ENCODE measurements at regions not wholly inside any gene's neighbourhood (a gene's known extent, or its start where the extent isn't known, plus 50 kb on each side); places are given as distances from the start of the nearest gene placed in this dataset.

GRCh38 chr11:87810486-87810885, 364.8 kb downstream of the RAB38 start (continued):
- no peak for TF ChIP-seq CREB1 (IDR thresholded peaks at IDR 0.05)

- H2AK5ac ChIP-seq (ENCODE audit: low read depth, low read length): no peak overlapping the region
- no peak overlapping the region for H2AFZ ChIP-seq (ENCODE audit: low read length)
- ChIA-PET POLR2A (ENCODE audit: partially characterized antibody) (no interaction called here), CTCF (ENCODE audit: partially characterized antibody) (interaction anchor here (0.7 to 1.2 kb wide), 2 partner anchors 22 to 83 kb away, joined by 3 read pairs; no protein-coding TSS in a partner anchor)
- DNase-seq (ENCODE audit: low read depth in 1 of 2, low spot score in 2 of 2) (no peak), FAIRE-seq (no peak)
- H3K4ac ChIP-seq (replicated peaks; ENCODE audit: insufficient read length, low read depth, low read length): no peak overlapping the region
- H3K79me2 ChIP-seq (ENCODE audit: control insufficient read depth in 1 of 2, insufficient read depth in 2 of 2, low read length in 2 of 2): no peaks in the 10 kb centered on the region
- H4K8ac ChIP-seq (ENCODE audit: extremely low read depth, insufficient read depth, low read length): no peak overlapping the region
- no peak overlapping the region for H3K27ac ChIP-seq (ENCODE audit: low read depth, low read length)
- H3K14ac ChIP-seq (ENCODE audit: insufficient read length): no peak overlapping the region
- 94% methylated on average over 2 of the region's 2 CpGs; no CpG with 5 or more reads in 1 of the 2 experiments for WGBS, 2 experiments (ENCODE audit: extremely low coverage in 1 of 2, insufficient coverage in 1 of 2, insufficient read length in 1 of 2, insufficient replicate concordance in 2 of 2, low coverage in 1 of 2, low lambda C conversion rate in 2 of 2, missing lambda C conversion rate in 1 of 2)
- H3K4me2 ChIP-seq (ENCODE audit: insufficient read depth in 1 of 2, low read depth in 2 of 2, low read length in 2 of 2): no peak overlapping the region
- H4K20me1 ChIP-seq (replicated peaks in 1 of 2; ENCODE audit: control insufficient read depth in 1 of 2, insufficient read depth in 2 of 2, low read length in 2 of 2): no peaks in the 10 kb centered on the region
- no peak overlapping the region for H3K4me3 ChIP-seq (ENCODE audit: extremely low read depth in 1 of 4, insufficient read depth in 2 of 4, low read depth in 3 of 4, low read length in 4 of 4)
- H3K4me1 ChIP-seq (replicated peaks in 1 of 4; ENCODE audit: control insufficient read depth in 3 of 4, insufficient read depth in 4 of 4, low read length in 3 of 4): no peaks in the 10 kb centered on the region
- no peaks in the 10 kb centered on the region for H3K9me3 ChIP-seq (ENCODE audit: insufficient read depth in 2 of 2, low read depth in 1 of 2, low read length in 1 of 2)
- TF ChIP-seq RFX5 (IDR thresholded peaks at IDR 0.05; ENCODE audit: borderline replicate concordance, low read depth, low read length): no peak
- no peak for TF ChIP-seq HDAC2 (IDR thresholded peaks at IDR 0.05; ENCODE audit: borderline replicate concordance in 1 of 2, low read depth in 2 of 2, low read length in 2 of 2)
- TF ChIP-seq SIRT6 (IDR thresholded peaks at IDR 0.05; ENCODE audit: low read length): no peak
- no peak for TF ChIP-seq ATF3 (IDR thresholded peaks at IDR 0.05; ENCODE audit: insufficient read depth, low read depth, low read length)
- TF ChIP-seq JUN (IDR thresholded peaks at IDR 0.05; ENCODE audit: low read depth, low read length): no peak
- TF ChIP-seq RBBP5 (IDR thresholded peaks at IDR 0.05; ENCODE audit: borderline replicate concordance, low read depth, low read length): no peak
- no peak for TF ChIP-seq TCF12 (IDR thresholded peaks at IDR 0.05; ENCODE audit: low read depth, low read length)
- no peak for TF ChIP-seq TAF7 (optimal IDR thresholded peaks at IDR 0.05; ENCODE audit: borderline replicate concordance, low read depth, low read length)
- no peak for TF ChIP-seq CEBPB (IDR thresholded peaks at IDR 0.05; ENCODE audit: low read depth, low read length)
- H3K56ac ChIP-seq (replicated peaks; ENCODE audit: insufficient read length, low read depth, low read length): no peak overlapping the region
- no peak overlapping the region for H2BK20ac ChIP-seq (ENCODE audit: low read length)
- H2BK120ac ChIP-seq (replicated peaks; ENCODE audit: low read depth, low read length): no peak overlapping the region
- no peak overlapping the region for H2BK15ac ChIP-seq (ENCODE audit: low read length)
- H3K79me1 ChIP-seq (ENCODE audit: low read depth, low read length): no peaks in the 10 kb centered on the region
- no peak overlapping the region for H3K18ac ChIP-seq (ENCODE audit: extremely low read depth, low read length)
- H2BK12ac ChIP-seq (ENCODE audit: low read depth, low read length): no peak overlapping the region
- H3K23me2 ChIP-seq (ENCODE audit: low read depth, low read length): no peaks in the 10 kb centered on the region
- no peak overlapping the region for H3K23ac ChIP-seq (ENCODE audit: insufficient read length)
- no peak overlapping the region for H3K9ac ChIP-seq (replicated peaks in 1 of 4; ENCODE audit: extremely low read depth in 1 of 4, low read depth in 3 of 4, low read length in 3 of 4)
- H4K91ac ChIP-seq (replicated peaks; ENCODE audit: insufficient read length, low read length): no peak overlapping the region
- no peak overlapping the region for H4K5ac ChIP-seq (ENCODE audit: insufficient read length, low read depth, low read length)
- no peak overlapping the region for H2BK5ac ChIP-seq (ENCODE audit: low read depth, low read length)
- H3K27me3 ChIP-seq (replicated peaks in 1 of 4; ENCODE audit: control insufficient read depth in 3 of 4, extremely low read depth in 1 of 4, insufficient read depth in 3 of 4, low read length in 3 of 4): no peaks in the 10 kb centered on the region
- no peaks in the 10 kb centered on the region for H3K36me3 ChIP-seq (ENCODE audit: control insufficient read depth in 2 of 4, insufficient read depth in 4 of 4, low read length in 3 of 4)
Measured at GRCh38 chr11:87809256-87809655, 366.0 kb downstream of the RAB38 start.
